ENCODE measurements at regions not wholly inside any gene's neighbourhood (a gene's known extent, or its start where the extent isn't known, plus 50 kb on each side); places are given as distances from the start of the nearest gene placed in this dataset.

DNA sequence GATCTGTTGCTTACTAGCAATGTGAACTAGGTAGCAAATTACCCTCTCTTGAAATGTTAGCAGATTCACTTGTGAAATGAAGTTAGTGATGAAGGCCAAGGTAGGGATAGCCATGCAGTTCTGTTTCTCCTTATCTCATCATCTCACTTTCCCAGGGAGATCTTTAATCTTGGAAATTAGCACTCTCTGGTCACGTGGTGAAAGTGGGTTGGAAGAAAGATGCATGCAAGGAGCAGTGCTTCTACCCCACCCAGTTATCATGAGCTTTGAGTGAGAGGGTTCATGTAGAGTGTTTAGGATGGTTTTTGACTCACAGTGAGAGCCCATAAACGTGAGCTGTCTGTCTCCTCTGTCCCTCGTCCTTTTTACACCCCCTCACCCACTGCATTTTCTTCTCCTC lies 346.3 kb downstream of the QKI start:
- TF ChIP-seq, protein P1, sequence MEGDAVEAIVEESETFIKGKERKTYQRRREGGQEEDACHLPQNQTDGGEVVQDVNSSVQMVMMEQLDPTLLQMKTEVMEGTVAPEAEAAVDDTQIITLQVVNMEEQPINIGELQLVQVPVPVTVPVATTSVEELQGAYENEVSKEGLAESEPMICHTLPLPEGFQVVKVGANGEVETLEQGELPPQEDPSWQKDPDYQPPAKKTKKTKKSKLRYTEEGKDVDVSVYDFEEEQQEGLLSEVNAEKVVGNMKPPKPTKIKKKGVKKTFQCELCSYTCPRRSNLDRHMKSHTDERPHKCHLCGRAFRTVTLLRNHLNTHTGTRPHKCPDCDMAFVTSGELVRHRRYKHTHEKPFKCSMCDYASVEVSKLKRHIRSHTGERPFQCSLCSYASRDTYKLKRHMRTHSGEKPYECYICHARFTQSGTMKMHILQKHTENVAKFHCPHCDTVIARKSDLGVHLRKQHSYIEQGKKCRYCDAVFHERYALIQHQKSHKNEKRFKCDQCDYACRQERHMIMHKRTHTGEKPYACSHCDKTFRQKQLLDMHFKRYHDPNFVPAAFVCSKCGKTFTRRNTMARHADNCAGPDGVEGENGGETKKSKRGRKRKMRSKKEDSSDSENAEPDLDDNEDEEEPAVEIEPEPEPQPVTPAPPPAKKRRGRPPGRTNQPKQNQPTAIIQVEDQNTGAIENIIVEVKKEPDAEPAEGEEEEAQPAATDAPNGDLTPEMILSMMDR (IDR thresholded peaks at IDR 0.05), result no peak
- TF ChIP-seq POLR2A (IDR thresholded peaks at IDR 0.05) (no peak), EP300 (IDR thresholded peaks at IDR 0.05) (no peak)

All from tibial nerve (tissue), 4 donors.